HG03060 (cell line): ENCODE measurements at regions not wholly inside any gene's neighbourhood (a gene's known extent, or its start where the extent isn't known, plus 50 kb on each side); places are given as distances from the start of the nearest gene placed in this dataset.

ENCODE experiments used
- ATAC-seq: cut with Tn5 transposase; IDR thresholded peaks from one replicate; pipeline ENCODE4 v1.9.1; 2021; ENCODE audit warnings: low read depth, moderate number of reproducible peaks; ENCODE audit not compliant: unreplicated experiment

- no peak for ATAC-seq
Observed at GRCh38 chr13:26943748-26944147, 183.2 kb upstream of the GPR12 start.

GRCh38 chr13:26942184-26942583 is 181.6 kb upstream of the GPR12 start:
- no peak for ATAC-seq

GRCh38 chr13:26941345-26942174 is 181.0 kb upstream of the GPR12 start:
- ATAC-seq, result no peak

GRCh38 chr13:26934096-26934495 is 173.5 kb upstream of the GPR12 start:
- ATAC-seq, result no peak

DNA sequence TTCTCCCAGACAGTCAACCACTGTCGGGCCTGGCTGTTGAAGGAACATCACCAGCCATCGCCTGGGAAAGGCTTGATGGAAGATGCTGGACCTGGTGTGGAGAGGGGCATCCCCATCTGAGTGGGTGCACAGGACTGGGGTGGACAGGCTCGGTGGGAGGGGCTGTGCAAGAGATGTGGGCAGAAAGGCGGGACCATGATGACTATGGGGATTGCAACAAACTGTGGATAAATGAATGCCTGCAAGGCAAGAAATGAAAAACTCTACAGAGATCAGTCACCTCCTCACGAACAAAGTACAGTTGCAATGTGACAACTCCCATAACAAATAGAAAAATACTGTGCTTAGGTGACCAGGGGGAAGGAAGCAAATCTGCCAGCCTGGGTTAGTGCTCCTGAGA is 171.9 kb upstream of the GPR12 start:
- ATAC-seq, result no peak

DNA sequence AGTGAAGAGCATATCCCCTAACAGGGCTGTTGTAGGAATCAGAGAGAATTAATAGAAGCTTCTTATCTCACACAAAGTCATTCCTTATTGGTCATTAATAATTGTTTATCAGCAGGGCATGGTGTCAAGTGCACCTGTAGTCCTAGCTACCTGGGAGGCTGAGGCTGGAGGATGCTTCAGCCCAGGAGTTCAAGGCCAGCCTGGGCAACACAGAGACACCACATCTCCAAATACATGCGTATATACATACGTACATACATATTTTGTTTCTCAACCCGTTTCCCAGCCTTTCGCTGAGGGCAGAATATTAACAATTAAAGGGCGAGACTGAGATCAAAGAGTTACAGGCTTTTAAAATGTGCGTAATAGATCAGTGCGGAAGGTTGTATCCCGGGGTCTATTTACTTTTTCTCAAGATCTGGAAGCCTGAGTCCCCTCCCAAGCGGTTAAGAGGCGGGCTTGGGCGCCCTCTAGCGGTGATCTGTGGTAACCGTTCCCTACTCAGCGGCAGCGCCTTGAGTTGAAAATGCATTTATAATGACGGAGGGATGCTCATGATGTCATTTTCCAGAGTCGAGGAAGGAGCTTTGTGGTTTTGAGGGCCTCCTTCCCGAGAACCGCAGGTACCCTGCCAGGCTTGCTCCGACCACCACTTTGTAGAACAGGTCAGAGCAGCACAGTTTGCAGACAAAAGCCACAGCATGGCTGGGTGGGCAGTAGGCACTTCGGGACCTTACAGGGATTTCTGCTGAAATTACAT is 169.6 kb upstream of the GPR12 start:
- ATAC-seq, result no peak

DNA sequence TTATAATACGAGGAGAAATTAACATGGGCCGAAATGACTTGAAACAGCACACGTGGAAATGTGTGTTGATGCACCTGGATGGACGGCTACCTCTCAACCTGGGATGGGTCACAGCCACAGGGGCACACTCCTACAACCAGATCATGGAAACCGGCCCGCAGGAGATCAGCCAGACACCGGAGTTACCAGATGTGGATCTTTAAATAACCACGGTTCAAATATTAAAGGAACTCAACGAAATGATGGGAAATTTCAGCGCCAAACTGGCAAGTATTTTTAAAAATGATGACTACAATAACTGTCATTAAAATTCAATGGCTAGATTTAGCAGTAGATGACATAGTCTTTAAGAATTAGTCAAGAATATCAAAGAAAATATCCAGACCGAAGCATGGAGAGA is 166.9 kb upstream of the GPR12 start:
- no peak for ATAC-seq

- no peak for ATAC-seq
Observed at GRCh38 chr13:26926371-26926770, 165.8 kb upstream of the GPR12 start.

DNA sequence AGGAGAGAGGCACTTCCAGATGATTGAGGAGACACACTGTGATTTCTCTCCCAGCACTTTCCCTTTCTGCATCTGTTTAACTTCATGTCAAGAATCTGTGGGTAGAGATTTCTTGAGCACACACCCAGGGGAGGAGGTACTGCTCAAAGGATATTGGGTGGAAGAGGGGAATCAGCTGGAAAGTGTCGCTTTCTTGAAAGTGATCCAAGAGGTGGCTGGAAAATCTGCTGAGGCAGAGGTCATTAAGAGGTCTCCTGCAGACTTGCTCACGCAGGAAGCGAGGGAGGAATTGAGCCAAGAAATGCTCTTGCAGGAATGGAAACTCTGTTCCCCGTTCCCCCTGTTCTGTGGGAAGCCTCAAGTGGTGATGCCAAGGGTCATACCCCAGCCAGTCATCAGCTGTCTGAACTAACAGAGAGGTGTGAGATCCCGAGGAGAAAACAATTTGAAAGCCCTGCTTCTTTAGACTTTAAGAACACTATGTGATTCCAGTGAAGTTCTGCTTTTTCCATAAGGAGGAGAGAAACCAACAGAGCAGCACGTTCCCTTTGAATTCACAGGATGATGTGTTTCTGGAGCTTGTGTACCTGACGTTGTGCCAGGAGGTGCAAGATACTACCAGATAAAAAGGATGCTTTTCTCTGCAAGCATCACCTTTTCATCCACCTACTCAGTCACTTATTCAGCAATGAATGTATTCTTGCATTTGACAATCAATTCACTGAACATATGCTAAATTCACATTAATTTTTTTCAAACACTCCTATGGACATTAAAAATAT is 163.4 kb upstream of the GPR12 start:
- no peak for ATAC-seq

DNA sequence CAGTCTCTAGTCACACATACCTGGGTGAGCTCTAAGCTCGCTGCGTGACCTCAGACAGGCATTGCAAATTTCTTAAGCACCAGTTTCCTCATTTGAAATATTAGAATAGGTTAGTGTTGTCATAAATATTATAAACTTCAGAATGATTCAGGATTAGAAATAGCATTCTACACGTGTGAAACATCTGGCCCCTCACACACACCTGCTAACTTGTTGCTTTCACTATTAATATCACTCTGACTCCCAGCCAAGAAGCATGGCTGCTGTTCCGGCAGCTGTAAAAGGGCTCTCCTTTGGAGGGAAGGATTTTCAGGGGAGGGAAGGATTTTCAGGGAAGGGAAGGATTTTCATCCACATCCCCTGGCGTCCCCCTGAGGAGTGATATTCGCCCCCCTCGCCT is 161.3 kb upstream of the GPR12 start:
- no peak for ATAC-seq

GRCh38 chr13:26920614-26921355 is 160.2 kb upstream of the GPR12 start:
- ATAC-seq, result no peak

DNA sequence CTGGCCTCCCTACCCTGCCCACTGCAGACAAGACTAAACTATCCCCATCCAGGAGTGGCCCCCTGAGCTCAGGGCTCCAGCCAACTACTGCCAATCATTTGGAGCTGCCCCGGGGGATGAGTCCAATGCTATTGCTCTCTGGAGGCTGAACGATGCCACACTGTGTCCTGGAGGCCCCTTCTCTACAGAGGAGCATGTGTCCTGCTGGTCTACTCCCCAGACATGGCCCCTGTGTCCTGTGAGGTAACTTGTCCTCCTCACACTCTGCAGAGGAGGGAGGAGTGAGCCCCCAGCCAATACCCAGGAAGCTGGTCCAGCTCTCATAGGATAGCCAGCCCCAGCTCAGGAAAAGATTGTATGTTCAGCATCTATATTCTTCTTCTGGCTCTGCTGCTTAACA is 159.1 kb upstream of the GPR12 start:
- no peak for ATAC-seq

GRCh38 chr13:26919311-26919710 is 158.7 kb upstream of the GPR12 start:
- no peak for ATAC-seq

- ATAC-seq, result no peak
Observed at GRCh38 chr13:26914624-26915023, 154.0 kb upstream of the GPR12 start.

- no peak for ATAC-seq
Observed at GRCh38 chr13:26914148-26914547, 153.6 kb upstream of the GPR12 start.

GRCh38 chr13:26910754-26911465 is 150.3 kb upstream of the GPR12 start:
- no peak for ATAC-seq

GRCh38 chr13:26909477-26909876 is 148.9 kb upstream of the GPR12 start:
- ATAC-seq, result no peak

DNA sequence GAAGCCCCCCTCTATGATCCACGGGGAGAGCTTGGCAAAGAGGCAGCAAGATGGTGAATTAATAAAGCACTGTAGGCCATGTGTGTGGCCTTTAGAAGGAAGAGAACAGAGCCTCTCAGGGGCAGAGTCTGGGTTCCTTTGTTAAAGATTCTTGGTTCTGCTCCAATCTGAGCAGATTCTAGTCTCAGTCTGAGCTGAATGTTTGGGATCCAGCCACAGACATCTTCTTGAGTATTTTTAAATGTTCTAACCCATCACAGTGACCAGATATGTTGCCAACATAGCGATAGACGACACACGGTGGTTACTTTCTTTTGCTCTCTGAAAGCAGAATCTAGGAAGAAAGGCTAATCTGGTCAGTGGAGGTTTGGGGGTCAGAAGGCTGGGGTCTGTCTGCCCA is 147.5 kb upstream of the GPR12 start:
- ATAC-seq, result no peak

GRCh38 chr13:26899202-26899601 is 138.6 kb upstream of the GPR12 start:
- no peak for ATAC-seq
